B cell (primary cell): ENCODE measurements at regions not wholly inside any gene's neighbourhood (a gene's known extent, or its start where the extent isn't known, plus 50 kb on each side); places are given as distances from the start of the nearest gene placed in this dataset.

Source experiments
- CTCF ChIP-seq: fragments of 200-600 bp; IDR thresholded peaks from one replicate; pipeline ENCODE4 v1.8.0; 2022; ENCODE audit warnings: antibody characterized with exemption, mild to moderate bottlenecking
- EZH2 ChIP-seq: IDR thresholded peaks from 2 replicates; pipeline ENCODE4 v1.6.1; 2012; ENCODE audit warnings: borderline replicate concordance, low read depth, mild to moderate bottlenecking, moderate library complexity, low read length; ENCODE audit not compliant: insufficient read depth, poor library complexity, severe bottlenecking

GRCh38 chr2:150247481-150247880 is 240.0 kb downstream of the RND3 start:
- no peak for TF ChIP-seq CTCF
- no peak for TF ChIP-seq EZH2
